SK-N-SH treated with all-trans-retinoic acid at 6 μM for 48 hours (cell line): ENCODE measurements at regions not wholly inside any gene's neighbourhood (a gene's known extent, or its start where the extent isn't known, plus 50 kb on each side); places are given as distances from the start of the nearest gene placed in this dataset.
A peak's percentile ranks its signal among the peaks of the same experiment; 100 is the strongest.

Source experiments
- ATAC-seq: fragments of 200-7000 bp; cut with Tn5 transposase; 3 replicates; pipeline ENCODE4 v1.9.1; 2020; ENCODE audit warnings: mild to moderate bottlenecking, moderate library complexity
- ARNTL ChIP-seq: fragments of 450-650 bp; formaldehyde crosslinking; IDR thresholded peaks from 2 replicates; pipeline ENCODE4 v1.5.0; 2020; ENCODE audit warnings: low read depth, mild to moderate bottlenecking, moderate library complexity, borderline replicate concordance
- BACH2 ChIP-seq: fragments of 250-450 bp; sonication (Bioruptor Pico); IDR thresholded peaks from 2 replicates; pipeline ENCODE4 v1.9.0; 2021; ENCODE audit warnings: mild to moderate bottlenecking, borderline replicate concordance
- CREB5 ChIP-seq: fragments of 250-450 bp; sonication (Bioruptor Pico); IDR thresholded peaks from 2 replicates; pipeline ENCODE4 v1.5.1; 2020; ENCODE audit warnings: low read depth, mild to moderate bottlenecking, moderate library complexity
- CSDC2 ChIP-seq: fragments of 250-450 bp; sonication (Bioruptor Pico); IDR thresholded peaks from 2 replicates; pipeline ENCODE4 v1.5.0; 2020; ENCODE audit warnings: mild to moderate bottlenecking, moderate library complexity
- ESRRG ChIP-seq: fragments of 250-450 bp; sonication (Bioruptor Pico); IDR thresholded peaks from 2 replicates; pipeline ENCODE4 v1.6.1; 2021; ENCODE audit warnings: mild to moderate bottlenecking
- GLIS3 ChIP-seq: fragments of 250-450 bp; sonication (Bioruptor Pico); IDR thresholded peaks from 2 replicates; pipeline ENCODE4 v1.5.0; 2020; ENCODE audit warnings: mild to moderate bottlenecking, moderate library complexity
- ISL1 ChIP-seq: fragments of 250-450 bp; sonication (Bioruptor Pico); IDR thresholded peaks from 2 replicates; pipeline ENCODE4 v2.1.2; 2022; ENCODE audit warnings: mild to moderate bottlenecking, moderate library complexity
- OSR1 ChIP-seq: fragments of 250-450 bp; sonication (Bioruptor Pico); IDR thresholded peaks from 2 replicates; pipeline ENCODE4 v1.8.0; 2022; ENCODE audit warnings: moderate library complexity, mild to moderate bottlenecking, inconsistent platforms
- PATZ1 ChIP-seq: fragments of 250-450 bp; sonication (Bioruptor Pico); IDR thresholded peaks from 2 replicates; pipeline ENCODE4 v1.8.0; 2020; ENCODE audit warnings: mild to moderate bottlenecking, moderate library complexity, borderline replicate concordance
- POU6F1 ChIP-seq: fragments of 250-450 bp; sonication (Bioruptor Pico); IDR thresholded peaks from 2 replicates; pipeline ENCODE4 v1.8.0; 2021; ENCODE audit warnings: low read depth, mild to moderate bottlenecking, moderate library complexity, borderline replicate concordance
- RARB ChIP-seq: fragments of 250-450 bp; sonication (Bioruptor Pico); IDR thresholded peaks from 2 replicates; pipeline ENCODE4 v1.8.0; 2021; ENCODE audit warnings: mild to moderate bottlenecking, moderate library complexity
- SNAI2 ChIP-seq: fragments of 250-450 bp; sonication (Bioruptor Pico); IDR thresholded peaks from 2 replicates; pipeline ENCODE4 v1.5.0; 2020; ENCODE audit warnings: mild to moderate bottlenecking, moderate library complexity
- TCF4 ChIP-seq: fragments of 250-450 bp; sonication (Bioruptor Pico); IDR thresholded peaks from 2 replicates; pipeline ENCODE4 v1.8.0; 2021; ENCODE audit warnings: mild to moderate bottlenecking, moderate library complexity, borderline replicate concordance
- TOX ChIP-seq: fragments of 250-450 bp; sonication (Bioruptor Pico); IDR thresholded peaks from 2 replicates; pipeline ENCODE4 v1.8.0; 2021; ENCODE audit warnings: mild to moderate bottlenecking, moderate library complexity, borderline replicate concordance
- TSHZ2 ChIP-seq: fragments of 250-450 bp; sonication (Bioruptor Pico); IDR thresholded peaks from 2 replicates; pipeline ENCODE4 v1.5.0; 2020; ENCODE audit warnings: mild to moderate bottlenecking, moderate library complexity
- ZFP30 ChIP-seq: fragments of 450-650 bp; formaldehyde crosslinking; IDR thresholded peaks from 2 replicates; pipeline ENCODE4 v1.5.0; 2022; ENCODE audit warnings: mild to moderate bottlenecking, moderate library complexity

GRCh38 chr4:116881077-116881476, 204.3 kb downstream of the TRAM1L1 start:
- TF ChIP-seq TCF4 (CRISPR knock-in tag) = no peak
- no peak for TF ChIP-seq POU6F1 (CRISPR knock-in tag)
- no peak for TF ChIP-seq RARB
- TF ChIP-seq GLIS3 (CRISPR knock-in tag) = no peak
- ATAC-seq = no peak

GRCh38 chr4:116880625-116881024, 204.8 kb downstream of the TRAM1L1 start:
- no peak for ATAC-seq
- no peak for TF ChIP-seq CREB5 (CRISPR knock-in tag)
- no peak for TF ChIP-seq ZFP30
- TF ChIP-seq RARB = no peak
- TF ChIP-seq BACH2 (CRISPR knock-in tag) = no peak
- no peak for TF ChIP-seq TOX
- TF ChIP-seq SNAI2 (CRISPR knock-in tag) = no peak
- TF ChIP-seq OSR1 = no peak
- TF ChIP-seq ARNTL (CRISPR knock-in tag) = no peak
- no peak for TF ChIP-seq ESRRG (CRISPR knock-in tag)
- TF ChIP-seq CSDC2 (CRISPR knock-in tag) = no peak
- no peak for TF ChIP-seq PATZ1 (CRISPR knock-in tag)
- TF ChIP-seq TCF4 (CRISPR knock-in tag) = no peak

GRCh38 chr4:116878280-116878679, 207.1 kb downstream of the TRAM1L1 start:
- TF ChIP-seq PATZ1 (CRISPR knock-in tag) = no peak
- TF ChIP-seq TSHZ2 (CRISPR knock-in tag) = 0 out of 2 replicates have a peak, but pooled peaks have one; percentile 39
- TF ChIP-seq, all 23 proteins: peak for 1
- ATAC-seq = no peak

- TF ChIP-seq SNAI2 (CRISPR knock-in tag) (no peak), TCF4 (CRISPR knock-in tag) (no peak), PATZ1 (CRISPR knock-in tag) (no peak), ISL1 (CRISPR knock-in tag) (no peak)
- TF ChIP-seq, all 23 proteins: peak for 0
- ATAC-seq = no peak
Observed at GRCh38 chr4:116877069-116877468, 208.3 kb downstream of the TRAM1L1 start.
